ENCODE measurements at regions not wholly inside any gene's neighbourhood (a gene's known extent, or its start where the extent isn't known, plus 50 kb on each side); places are given as distances from the start of the nearest gene placed in this dataset.

DNA sequence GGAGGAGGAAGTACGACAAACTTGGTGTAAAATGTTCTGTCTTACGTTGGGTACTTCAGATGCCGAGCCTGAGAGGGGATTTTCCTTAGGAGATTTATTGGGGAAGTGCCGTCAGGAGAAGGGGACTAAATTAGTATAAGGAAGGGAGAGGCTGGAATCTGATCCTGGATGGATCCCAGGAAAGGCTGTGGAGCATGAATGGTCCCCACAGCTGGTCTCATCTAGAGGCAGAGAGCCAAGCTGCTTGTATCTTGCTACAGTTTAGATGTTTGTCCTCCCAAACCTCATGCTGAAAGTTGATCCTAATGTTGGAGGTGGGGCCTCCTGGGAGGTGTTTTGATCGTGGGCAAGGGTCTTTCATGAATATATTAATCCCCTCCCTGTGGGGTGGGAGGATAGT is 798.4 kb upstream of the EEF2KMT start:
- peaks cover 4% of the 10 kb centered on the region; the same call in 1 of the 2 replicates for H3K4me1 ChIP-seq (ENCODE audit: insufficient read depth, low read length)
- H3K9ac ChIP-seq (ENCODE audit: low read depth, low read length), result no peak overlapping the region

DNA sequence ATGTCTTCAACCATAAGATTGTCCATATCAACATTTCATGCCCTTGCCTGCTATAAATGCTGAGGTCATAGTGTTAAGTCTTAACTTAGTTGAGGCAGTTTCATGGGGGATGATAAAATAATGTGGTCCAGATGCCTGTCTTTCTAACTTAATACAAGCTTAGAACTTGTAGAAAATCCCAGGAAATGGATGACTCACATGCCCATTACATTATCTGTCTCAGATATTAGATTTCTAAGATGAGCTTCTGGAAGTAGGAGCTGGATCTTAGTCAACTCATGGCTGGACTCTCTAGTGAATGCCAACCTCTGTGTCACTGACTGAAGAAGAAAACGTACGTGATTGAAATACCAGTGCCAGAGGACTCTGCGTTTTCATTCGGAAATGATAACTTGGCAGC is 797.5 kb upstream of the EEF2KMT start:
- H3K4me1 ChIP-seq (ENCODE audit: insufficient read depth, low read length), result no peaks in the 10 kb centered on the region
- H3K9ac ChIP-seq (ENCODE audit: low read depth, low read length), result no peak overlapping the region
- H3K9me3 ChIP-seq (ENCODE audit: control insufficient read depth, insufficient read depth, low read length), result no peaks in the 10 kb centered on the region
- H3K36me3 ChIP-seq (ENCODE audit: insufficient read depth, low read length), result no peaks in the 10 kb centered on the region

More for the DNA sequence above, 798.4 kb upstream of the EEF2KMT start:
- Histone ChIP-seq H3K9me3 (ENCODE audit: control insufficient read depth, insufficient read depth, low read length) (no peaks in the 10 kb centered on the region), H3K36me3 (ENCODE audit: insufficient read depth, low read length) (no peaks in the 10 kb centered on the region)

DNA sequence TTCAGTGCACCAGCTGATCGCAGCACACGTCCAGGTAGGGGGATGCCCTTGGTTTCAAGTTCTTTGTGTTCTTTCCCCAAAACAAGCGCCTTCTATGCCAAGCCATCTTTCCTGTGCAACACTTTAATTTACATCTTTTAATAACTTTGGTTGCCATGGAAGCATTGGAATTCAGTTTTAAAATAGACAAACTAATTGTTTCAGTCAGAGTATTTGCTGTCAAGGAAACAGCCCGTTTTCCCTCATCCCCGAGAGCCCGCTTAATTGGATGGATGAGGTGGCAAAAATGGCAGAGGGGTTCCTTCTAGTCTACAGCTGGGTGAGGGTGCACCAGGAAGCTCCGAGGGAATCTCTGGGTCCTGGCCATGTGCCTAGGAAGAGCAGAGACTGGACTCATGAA is 793.7 kb upstream of the EEF2KMT start:
- H3K36me3 ChIP-seq (ENCODE audit: insufficient read depth, low read length), result no peaks in the 10 kb centered on the region
- no peaks in the 10 kb centered on the region for H3K4me1 ChIP-seq (ENCODE audit: insufficient read depth, low read length)
- no peaks in the 10 kb centered on the region for H3K9me3 ChIP-seq (ENCODE audit: control insufficient read depth, insufficient read depth, low read length)
- no peak overlapping the region for H3K9ac ChIP-seq (ENCODE audit: low read depth, low read length)

DNA sequence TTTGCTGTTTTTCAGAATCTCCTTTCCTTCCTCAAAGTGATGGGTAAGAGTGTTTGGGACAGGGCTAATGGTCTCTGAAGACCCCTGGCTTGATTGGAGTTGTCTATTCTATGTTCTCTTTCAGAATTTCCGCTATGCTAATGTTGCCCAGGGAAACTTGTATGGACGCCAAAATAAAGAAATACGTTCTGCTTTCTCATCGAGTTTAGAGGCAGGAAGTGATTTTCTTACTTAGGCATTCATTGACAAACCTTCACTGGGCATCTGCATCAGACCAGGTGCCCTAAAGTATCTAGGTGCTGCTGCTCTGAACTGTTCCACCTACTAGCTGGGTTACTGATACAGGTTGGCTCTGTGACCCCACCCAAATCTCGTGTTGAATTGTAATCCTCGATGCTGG is 787.9 kb upstream of the EEF2KMT start:
- Histone ChIP-seq H3K9ac (ENCODE audit: low read depth, low read length) (no peak overlapping the region), H3K4me1 (ENCODE audit: insufficient read depth, low read length) (no peaks in the 10 kb centered on the region)

DNA sequence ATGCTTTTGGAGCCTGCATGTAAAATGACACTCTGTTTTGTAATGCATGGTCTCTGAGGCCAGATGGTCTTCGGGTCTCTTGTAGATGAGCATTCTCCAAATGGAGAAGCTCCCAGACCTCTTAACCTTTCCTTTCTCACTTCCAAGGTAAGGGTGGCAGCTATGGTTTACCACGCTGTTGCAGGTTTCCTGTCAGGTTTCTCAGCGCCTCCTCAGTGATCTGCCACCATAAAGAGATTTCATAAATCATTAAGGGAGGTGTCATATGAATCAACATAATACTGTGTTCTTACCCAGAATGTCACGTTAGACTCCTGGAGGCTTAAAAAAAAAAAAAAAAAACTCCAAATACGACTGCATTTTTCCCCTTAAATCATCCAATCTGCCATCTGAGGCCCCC is 787.4 kb upstream of the EEF2KMT start:
- H3K9ac ChIP-seq (ENCODE audit: low read depth, low read length), result no peak overlapping the region

More for the DNA sequence above, 787.9 kb upstream of the EEF2KMT start:
- Histone ChIP-seq H3K36me3 (ENCODE audit: insufficient read depth, low read length) (no peaks in the 10 kb centered on the region), H3K9me3 (ENCODE audit: control insufficient read depth, insufficient read depth, low read length) (no peaks in the 10 kb centered on the region)

DNA sequence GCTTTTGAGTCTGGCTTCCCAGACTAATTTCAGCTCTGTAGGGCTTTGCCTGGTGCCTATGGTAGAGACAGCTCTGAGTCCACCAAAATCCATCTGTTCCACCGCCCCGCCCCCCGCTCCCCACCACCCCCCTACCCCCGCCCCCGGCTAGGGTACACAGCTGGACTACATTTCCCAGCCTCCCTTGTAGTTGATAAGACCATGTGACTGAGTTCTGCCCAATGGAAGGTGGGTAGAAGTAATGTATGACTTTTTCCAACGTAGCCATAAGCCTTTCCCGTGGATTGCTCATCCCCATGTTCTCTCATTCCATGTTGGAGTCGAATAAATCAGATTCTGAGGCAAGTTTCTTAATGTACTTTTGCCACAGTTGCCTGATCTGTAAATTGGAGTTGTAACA is 786.7 kb upstream of the EEF2KMT start:
- H3K9ac ChIP-seq (ENCODE audit: low read depth, low read length), result no peak overlapping the region
- no peaks in the 10 kb centered on the region for H3K4me1 ChIP-seq (ENCODE audit: insufficient read depth, low read length)
- no peaks in the 10 kb centered on the region for H3K36me3 ChIP-seq (ENCODE audit: insufficient read depth, low read length)
- no peaks in the 10 kb centered on the region for H3K9me3 ChIP-seq (ENCODE audit: control insufficient read depth, insufficient read depth, low read length)

More for the DNA sequence above, 787.4 kb upstream of the EEF2KMT start:
- Histone ChIP-seq H3K36me3 (ENCODE audit: insufficient read depth, low read length) (no peaks in the 10 kb centered on the region), H3K9me3 (ENCODE audit: control insufficient read depth, insufficient read depth, low read length) (no peaks in the 10 kb centered on the region), H3K4me1 (ENCODE audit: insufficient read depth, low read length) (no peaks in the 10 kb centered on the region)

DNA sequence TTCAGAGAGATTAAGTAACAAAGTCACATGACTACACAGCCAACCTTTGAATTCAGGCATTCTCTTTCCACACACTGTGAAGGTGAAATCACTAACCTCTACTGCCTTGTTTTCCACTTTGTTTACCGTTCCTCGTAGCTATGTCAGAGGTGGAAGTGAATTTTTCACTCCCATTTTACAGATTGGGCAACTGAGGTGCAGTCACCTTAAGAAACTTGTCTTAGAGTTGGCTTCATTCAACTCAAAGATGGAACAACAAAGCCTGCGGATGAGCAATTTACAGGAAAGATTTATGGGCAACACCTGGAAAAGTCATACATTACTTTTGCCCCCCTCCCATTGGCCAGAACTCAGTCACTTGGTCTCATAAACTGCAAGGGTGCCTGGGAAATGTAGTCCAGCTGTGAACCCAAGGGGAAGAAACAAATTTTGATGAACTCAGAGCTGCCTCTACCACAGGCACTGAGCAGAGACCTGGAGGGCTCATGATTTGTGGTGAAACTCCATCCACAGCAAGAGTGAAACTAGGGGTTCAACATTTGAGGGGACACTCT is 784.6 kb upstream of the EEF2KMT start:
- no peaks in the 10 kb centered on the region for H3K9me3 ChIP-seq (ENCODE audit: control insufficient read depth, insufficient read depth, low read length)
- no peaks in the 10 kb centered on the region for H3K36me3 ChIP-seq (ENCODE audit: insufficient read depth, low read length)
- H3K9ac ChIP-seq (ENCODE audit: low read depth, low read length), result no peak overlapping the region
- no peaks in the 10 kb centered on the region for H3K4me1 ChIP-seq (ENCODE audit: insufficient read depth, low read length)

DNA sequence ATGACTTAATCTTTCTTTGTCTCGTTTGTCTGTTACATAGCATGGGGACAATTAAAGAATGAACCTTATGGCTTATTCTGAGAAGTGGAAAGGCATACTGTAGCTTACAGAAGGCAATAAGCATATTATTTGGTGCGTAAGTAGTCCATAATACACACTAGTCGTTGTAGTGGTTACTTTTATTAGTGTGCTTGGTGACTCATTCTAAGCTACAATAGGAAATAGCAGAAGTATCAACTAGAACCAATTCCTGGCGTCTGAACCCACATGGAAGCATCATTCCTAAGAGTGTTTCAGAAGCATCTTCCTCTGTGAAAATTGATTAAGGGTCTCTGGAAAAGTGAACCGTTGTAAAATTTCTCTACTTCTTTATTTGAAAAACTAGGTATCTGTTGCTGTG is 777.8 kb upstream of the EEF2KMT start:
- Histone ChIP-seq H3K9me3 (ENCODE audit: control insufficient read depth, insufficient read depth, low read length) (no peaks in the 10 kb centered on the region), H3K9ac (ENCODE audit: low read depth, low read length) (no peak overlapping the region), H3K4me1 (ENCODE audit: insufficient read depth, low read length) (peaks cover 16% of the 10 kb centered on the region), H3K36me3 (ENCODE audit: insufficient read depth, low read length) (no peaks in the 10 kb centered on the region)

DNA sequence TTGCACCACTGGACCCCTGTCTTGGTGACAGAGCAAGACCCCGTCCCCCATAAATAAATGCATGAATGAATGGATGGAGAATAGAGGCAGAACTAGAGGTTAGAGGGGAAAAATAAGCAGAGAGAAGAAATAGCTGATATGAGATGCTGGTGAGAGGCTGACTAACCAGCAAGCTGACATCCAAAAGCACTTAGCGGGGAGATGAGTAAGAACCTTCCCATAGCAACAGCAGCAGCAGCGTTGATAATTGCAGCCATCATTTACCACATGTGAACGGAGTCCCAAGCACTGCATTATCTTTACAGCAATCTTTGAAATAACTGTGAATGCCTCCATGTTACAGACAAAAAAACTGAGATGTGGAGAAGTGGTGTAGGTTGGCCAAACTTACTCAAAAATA is 777.3 kb upstream of the EEF2KMT start:
- Histone ChIP-seq H3K4me1 (ENCODE audit: insufficient read depth, low read length) (peaks cover 16% of the 10 kb centered on the region), H3K9ac (ENCODE audit: low read depth, low read length) (no peak overlapping the region), H3K36me3 (ENCODE audit: insufficient read depth, low read length) (no peaks in the 10 kb centered on the region), H3K9me3 (ENCODE audit: control insufficient read depth, insufficient read depth, low read length) (no peaks in the 10 kb centered on the region)

DNA sequence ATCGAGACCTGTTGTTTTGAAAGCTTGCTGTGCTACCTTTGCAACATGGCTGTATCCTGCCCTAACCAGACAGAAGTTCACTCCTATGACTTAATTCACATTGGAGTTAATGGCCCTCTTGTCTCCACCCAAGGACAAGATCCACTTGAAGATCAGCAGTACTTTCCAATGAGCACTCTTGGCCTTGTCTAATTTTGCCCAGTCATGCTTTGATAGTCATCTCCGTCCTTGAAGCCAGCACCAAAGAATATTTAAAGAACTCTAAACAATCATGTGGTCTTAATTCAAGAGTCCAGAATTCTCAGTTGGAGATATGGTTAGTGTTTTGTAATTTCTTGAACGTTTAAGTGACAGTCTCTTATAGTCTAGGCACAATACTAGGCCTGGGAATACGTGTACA is 775.6 kb upstream of the EEF2KMT start:
- H3K4me1 ChIP-seq (ENCODE audit: insufficient read depth, low read length), result peaks cover 16% of the 10 kb centered on the region
- H3K36me3 ChIP-seq (ENCODE audit: insufficient read depth, low read length), result no peaks in the 10 kb centered on the region
- no peak overlapping the region for H3K9ac ChIP-seq (ENCODE audit: low read depth, low read length)
- no peaks in the 10 kb centered on the region for H3K9me3 ChIP-seq (ENCODE audit: control insufficient read depth, insufficient read depth, low read length)

DNA sequence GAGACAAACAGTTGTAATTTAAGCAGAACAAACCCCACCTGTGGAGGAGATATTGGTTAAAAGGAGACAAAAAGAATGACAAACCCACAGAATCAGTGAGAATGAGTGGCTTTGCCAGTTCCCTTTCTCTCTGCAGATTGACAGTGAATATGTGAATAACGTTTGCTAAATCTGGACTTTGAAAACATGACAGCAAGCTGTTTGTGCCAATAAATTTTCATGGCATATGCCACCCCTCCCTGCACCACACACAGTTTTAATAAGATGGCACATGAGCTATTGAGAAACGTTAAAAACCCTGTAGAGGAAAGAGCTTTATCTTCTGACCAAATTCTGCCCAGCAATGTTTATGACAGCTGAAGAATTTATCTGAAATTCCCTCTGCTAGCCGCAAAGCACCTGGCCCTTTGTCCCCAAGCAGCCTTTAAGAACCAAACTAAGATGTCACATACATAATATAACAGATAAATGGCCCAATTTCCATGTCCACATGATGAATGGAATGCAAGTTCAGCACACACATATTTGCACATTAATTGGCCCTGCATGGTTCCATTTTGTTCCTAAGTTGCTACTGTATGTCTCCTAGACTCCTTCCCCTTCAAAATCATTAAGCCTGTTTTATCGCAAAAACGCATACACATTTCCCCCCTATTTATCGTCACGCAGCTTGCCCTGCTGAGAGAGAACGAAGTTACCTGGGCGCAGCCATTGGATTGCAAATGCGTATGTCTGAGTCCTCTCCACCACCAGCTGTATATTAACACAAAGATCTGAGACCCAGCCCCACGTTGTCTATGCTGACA is 773.5 kb upstream of the EEF2KMT start:
- no peaks in the 10 kb centered on the region for H3K36me3 ChIP-seq (ENCODE audit: insufficient read depth, low read length)
- H3K4me1 ChIP-seq (ENCODE audit: insufficient read depth, low read length), result peaks cover 16% of the 10 kb centered on the region
- H3K9me3 ChIP-seq (ENCODE audit: control insufficient read depth, insufficient read depth, low read length), result no peaks in the 10 kb centered on the region
- H3K9ac ChIP-seq (ENCODE audit: low read depth, low read length), result 0 out of 2 replicates have a peak overlapping the region, but pooled peaks have one; percentile 3

DNA sequence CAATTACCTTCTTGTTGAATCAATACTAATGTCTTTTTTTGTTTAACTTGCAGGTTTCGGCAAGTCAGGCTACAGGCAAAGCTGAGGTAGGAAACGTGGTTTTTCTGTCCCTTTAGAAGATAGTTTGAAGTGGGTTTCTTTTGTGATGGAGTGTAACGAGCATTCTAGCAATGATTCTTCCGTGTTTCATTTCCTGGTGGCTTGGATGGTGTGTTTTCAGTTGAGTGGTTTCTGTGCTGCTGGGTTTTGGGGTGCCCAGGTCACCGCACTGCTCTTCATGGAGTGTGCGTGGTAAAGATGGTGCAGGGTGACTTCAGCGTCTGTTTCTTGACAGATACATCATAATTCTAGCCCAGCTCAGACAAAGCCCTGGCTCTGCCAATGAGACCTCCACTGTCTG is 769.7 kb upstream of the EEF2KMT start:
- H3K4me1 ChIP-seq (ENCODE audit: insufficient read depth, low read length), result peaks cover 15% of the 10 kb centered on the region
- H3K36me3 ChIP-seq (ENCODE audit: insufficient read depth, low read length), result no peaks in the 10 kb centered on the region
- no peaks in the 10 kb centered on the region for H3K9me3 ChIP-seq (ENCODE audit: control insufficient read depth, insufficient read depth, low read length)
- H3K9ac ChIP-seq (ENCODE audit: low read depth, low read length), result no peak overlapping the region

DNA sequence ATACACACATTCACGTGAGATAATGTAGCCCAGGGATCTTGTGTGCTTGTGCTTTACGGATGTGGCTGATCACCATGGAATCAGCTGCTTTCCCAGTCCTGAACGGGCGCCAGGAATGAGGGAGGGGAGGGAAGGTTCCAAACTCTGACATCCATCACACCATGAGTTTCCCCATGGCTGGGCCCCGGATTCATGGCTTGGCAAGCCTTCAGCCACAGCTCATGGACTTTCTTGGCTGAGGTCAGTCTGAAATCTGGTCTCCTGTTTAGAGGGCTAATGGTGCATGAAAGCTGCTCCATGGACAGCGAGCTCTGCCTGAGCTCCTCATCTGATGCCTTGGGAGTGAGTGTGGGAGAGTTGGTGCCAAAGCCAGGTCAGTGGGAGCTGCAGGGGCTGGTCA is 767.6 kb upstream of the EEF2KMT start:
- Histone ChIP-seq H3K4me1 (ENCODE audit: insufficient read depth, low read length) (peaks cover 3% of the 10 kb centered on the region; the same call in 1 of the 2 replicates), H3K9me3 (ENCODE audit: control insufficient read depth, insufficient read depth, low read length) (no peaks in the 10 kb centered on the region), H3K9ac (ENCODE audit: low read depth, low read length) (no peak overlapping the region)

DNA sequence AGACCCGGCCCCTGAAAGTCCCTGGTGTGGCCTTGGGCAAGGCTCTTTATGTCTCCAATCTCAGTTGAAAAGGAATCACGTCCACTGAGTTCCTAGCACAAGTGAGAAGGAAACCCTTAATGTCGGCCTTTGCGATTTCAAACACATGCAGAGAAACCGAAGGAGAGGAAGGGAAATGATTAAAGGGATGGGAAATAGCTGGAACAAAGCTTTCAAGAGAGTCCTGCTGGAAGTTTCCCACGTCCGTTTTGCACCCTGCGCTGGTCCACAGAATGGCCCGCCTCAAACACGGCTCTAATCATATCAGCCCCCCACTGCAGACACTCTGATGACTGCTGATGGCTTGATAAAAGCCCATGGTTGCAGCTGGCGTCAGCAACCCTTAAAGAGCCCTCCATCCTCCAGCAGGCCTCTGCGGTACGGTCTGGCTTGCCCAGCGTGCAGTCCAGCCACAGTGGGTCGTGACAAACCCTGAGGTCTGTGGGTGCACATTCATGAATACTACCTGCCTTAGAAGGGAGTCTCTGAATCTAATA is 765.5 kb upstream of the EEF2KMT start:
- Histone ChIP-seq H3K9me3 (ENCODE audit: control insufficient read depth, insufficient read depth, low read length) (no peaks in the 10 kb centered on the region), H3K4me1 (ENCODE audit: insufficient read depth, low read length) (peaks cover 3% of the 10 kb centered on the region; the same call in 1 of the 2 replicates), H3K9ac (ENCODE audit: low read depth, low read length) (no peak overlapping the region), H3K36me3 (ENCODE audit: insufficient read depth, low read length) (no peaks in the 10 kb centered on the region)

More for the DNA sequence above, 767.6 kb upstream of the EEF2KMT start:
- no peaks in the 10 kb centered on the region for H3K36me3 ChIP-seq (ENCODE audit: insufficient read depth, low read length)
